Activated naive CD4-positive, alpha-beta T cell (primary cell): ENCODE measurements at regions not wholly inside any gene's neighbourhood (a gene's known extent, or its start where the extent isn't known, plus 50 kb on each side); places are given as distances from the start of the nearest gene placed in this dataset.
"Not testable (repeated sequence)": the region's sequence is repeated elsewhere in the genome, so short reads cannot be mapped to it uniquely, and the experiment has no call there.

Source experiments
- DNase-seq, 4 experiments: peaks; one replicate each; lab custom pipeline; 2025; lab: John Stamatoyannopoulos, UW

GRCh38 chr4:20050768-20051167, 200.9 kb upstream of the SLIT2 start:
- no peak for DNase-seq

GRCh38 chr4:20049889-20050288, 201.8 kb upstream of the SLIT2 start:
- DNase-seq = no peak

GRCh38 chr4:20046931-20047677, 204.6 kb upstream of the SLIT2 start:
- no peak for DNase-seq

GRCh38 chr4:20046179-20046578, 205.5 kb upstream of the SLIT2 start:
- no peak for DNase-seq

- DNase-seq = no peak
These were observed 206.7 kb upstream of the SLIT2 start for GRCh38 chr4:20044966-20045365.

GRCh38 chr4:20044502-20044911, 207.2 kb upstream of the SLIT2 start:
- no peak for DNase-seq

GRCh38 chr4:20043991-20044390, 207.7 kb upstream of the SLIT2 start:
- no peak for DNase-seq

GRCh38 chr4:20042769-20043168, 208.9 kb upstream of the SLIT2 start:
- DNase-seq = no peak

GRCh38 chr4:20041839-20042407, 209.8 kb upstream of the SLIT2 start:
- no peak for DNase-seq

- no peak for DNase-seq
These were observed 214.0 kb upstream of the SLIT2 start for GRCh38 chr4:20037745-20038144.

- no peak for DNase-seq
These were observed 221.6 kb upstream of the SLIT2 start for GRCh38 chr4:20030108-20030507.

- DNase-seq = no peak
These were observed 223.1 kb upstream of the SLIT2 start for GRCh38 chr4:20028645-20029044.

- no peak for DNase-seq
These were observed 225.2 kb upstream of the SLIT2 start for GRCh38 chr4:20026456-20026855.

GRCh38 chr4:20022471-20022870, 229.2 kb upstream of the SLIT2 start:
- no peak for DNase-seq

- DNase-seq = no peak
These were observed 231.6 kb upstream of the SLIT2 start for GRCh38 chr4:20020056-20020455.

GRCh38 chr4:20019310-20020015, 232.2 kb upstream of the SLIT2 start:
- DNase-seq = no peak

GRCh38 chr4:20017777-20018115, 234.0 kb upstream of the SLIT2 start:
- DNase-seq = no peak

GRCh38 chr4:20017070-20017776, 234.5 kb upstream of the SLIT2 start:
- no peak for DNase-seq

- no peak for DNase-seq
These were observed 236.0 kb upstream of the SLIT2 start for GRCh38 chr4:20015636-20016224.

- not testable (repeated sequence) for DNase-seq
These were observed 247.7 kb upstream of the SLIT2 start for GRCh38 chr4:20003836-20004558.

- no peak for DNase-seq
These were observed 251.8 kb upstream of the SLIT2 start for GRCh38 chr4:19999775-20000414.
